Left hindlimb (tissue), 1 donor: ENCODE measurements at regions not wholly inside any gene's neighbourhood (a gene's known extent, or its start where the extent isn't known, plus 50 kb on each side); places are given as distances from the start of the nearest gene placed in this dataset.

Experiments
- DNase-seq: peaks from one replicate; pipeline ENCODE4 v3.0.0-alpha.2; 2018

GRCh38 chr2:204049635-204050034, 113.1 kb downstream of the ICOS start:
- DNase-seq: no peak

- no peak for DNase-seq
Observed at GRCh38 chr2:204050681-204051080, 114.1 kb downstream of the ICOS start.

GRCh38 chr2:204051476-204051875, 114.9 kb downstream of the ICOS start:
- DNase-seq: no peak

- DNase-seq: no peak
Observed at GRCh38 chr2:204051984-204052556, 115.5 kb downstream of the ICOS start.

- DNase-seq: no peak
Observed at GRCh38 chr2:204059016-204059415, 122.5 kb downstream of the ICOS start.

- DNase-seq: no peak
Observed at GRCh38 chr2:204060841-204061240, 124.3 kb downstream of the ICOS start.

GRCh38 chr2:204061241-204061640, 124.7 kb downstream of the ICOS start:
- DNase-seq: no peak

- no peak for DNase-seq
Observed at GRCh38 chr2:204064119-204064518, 127.6 kb downstream of the ICOS start.

GRCh38 chr2:204065566-204065965, 129.0 kb downstream of the ICOS start:
- DNase-seq: peak; percentile 42

GRCh38 chr2:204066051-204066450, 129.5 kb downstream of the ICOS start:
- DNase-seq: no peak

GRCh38 chr2:204069804-204070203, 133.2 kb downstream of the ICOS start:
- DNase-seq: no peak

GRCh38 chr2:204072443-204073324, 136.1 kb downstream of the ICOS start:
- no peak for DNase-seq

- DNase-seq: no peak
Observed at GRCh38 chr2:204074456-204074855, 137.9 kb downstream of the ICOS start.

- no peak for DNase-seq
Observed at GRCh38 chr2:204078003-204078698, 141.6 kb downstream of the ICOS start.

- DNase-seq: no peak
Observed at GRCh38 chr2:204081487-204082425, 145.2 kb downstream of the ICOS start.

- no peak for DNase-seq
Observed at GRCh38 chr2:204086167-204086566, 149.6 kb downstream of the ICOS start.

GRCh38 chr2:204089105-204089504, 152.5 kb downstream of the ICOS start:
- no peak for DNase-seq

GRCh38 chr2:204089574-204089973, 153.0 kb downstream of the ICOS start:
- no peak for DNase-seq

GRCh38 chr2:204090021-204090420, 153.5 kb downstream of the ICOS start:
- DNase-seq: no peak

GRCh38 chr2:204104811-204105210, 168.2 kb downstream of the ICOS start:
- no peak for DNase-seq

GRCh38 chr2:204108330-204108751, 171.8 kb downstream of the ICOS start:
- peak; percentile 61 for DNase-seq

- no peak for DNase-seq
Observed at GRCh38 chr2:204108781-204109295, 172.3 kb downstream of the ICOS start.
